Activated CD4-positive, CD25-positive, alpha-beta regulatory T cell treated with anti-CD3 and anti-CD28 coated beads, Interleukin-2, amount 50 U/mL, for 16 hours (primary cell): ENCODE measurements at regions not wholly inside any gene's neighbourhood (a gene's known extent, or its start where the extent isn't known, plus 50 kb on each side); places are given as distances from the start of the nearest gene placed in this dataset.
"Not testable (repeated sequence)": the region's sequence is repeated elsewhere in the genome, so short reads cannot be mapped to it uniquely, and the experiment has no call there.

Experiments
- DNase-seq: peaks from one replicate; pipeline ENCODE4 v3.0.0-alpha.2; 2020; ENCODE audit warnings: low read depth, low spot score

- DNase-seq, result no peak
Measured at GRCh38 chr6:140779341-140779740, 1353.4 kb upstream of the GJE1 start.

DNA sequence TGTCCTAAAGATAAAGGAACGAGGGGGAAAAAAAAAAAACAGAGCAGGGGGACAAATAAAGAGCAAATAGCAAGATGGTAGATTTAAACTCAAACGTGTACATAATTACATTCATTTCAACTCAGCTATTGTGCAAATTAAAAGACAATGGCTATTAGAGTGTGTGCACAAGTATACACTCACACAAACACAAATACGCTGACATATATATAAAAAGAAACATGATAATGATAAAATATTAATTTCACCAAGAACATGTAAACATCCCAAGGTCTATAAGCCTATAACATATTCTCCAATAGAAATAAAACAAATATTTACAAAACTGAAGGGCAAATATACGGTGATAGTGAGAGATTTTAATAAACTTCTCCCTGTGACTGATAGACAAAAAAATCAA, 1354.9 kb upstream of the GJE1 start:
- DNase-seq, result no peak

DNA sequence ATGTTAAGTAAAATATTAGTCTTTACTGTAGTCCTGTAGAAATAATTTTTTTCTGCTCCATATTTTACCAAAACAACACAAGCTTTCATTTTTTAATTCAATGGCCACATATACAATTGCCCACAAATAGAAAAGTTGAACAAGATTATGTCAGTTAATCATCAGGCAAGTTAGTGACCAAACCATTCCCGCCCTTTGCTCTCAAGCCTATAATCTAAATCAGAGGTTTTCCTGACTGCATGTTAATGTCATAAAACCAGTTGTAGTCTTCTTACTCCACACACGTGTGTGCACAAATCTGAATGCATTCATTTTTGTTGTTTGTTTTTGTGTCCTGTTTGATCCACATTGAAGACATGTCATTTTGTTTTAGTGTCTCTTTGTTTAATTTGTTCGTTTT, 1357.7 kb upstream of the GJE1 start:
- no peak for DNase-seq

DNA sequence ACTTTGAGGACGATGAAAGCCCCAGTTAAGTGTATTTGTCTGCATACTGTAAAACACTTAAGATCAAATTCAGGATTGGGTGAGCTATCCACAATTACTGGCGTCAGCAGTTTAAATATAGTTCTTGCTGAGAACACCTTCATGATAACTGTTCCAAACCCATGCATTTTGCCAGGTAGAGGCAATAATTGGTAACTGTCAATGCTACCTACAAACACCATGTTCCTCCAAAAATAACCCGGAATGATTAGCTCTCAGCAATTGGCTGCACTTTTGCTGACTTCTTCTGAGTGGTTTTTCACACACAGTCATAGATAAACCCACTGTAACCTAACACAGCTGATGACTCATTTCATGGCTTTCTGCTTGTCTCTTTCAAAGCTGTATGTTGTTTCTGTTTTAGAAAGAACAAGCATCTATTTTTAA, 1358.6 kb upstream of the GJE1 start:
- DNase-seq, result no peak

GRCh38 chr6:140773276-140773675, 1359.4 kb upstream of the GJE1 start:
- DNase-seq, result no peak

- DNase-seq, result no peak
Measured at GRCh38 chr6:140772576-140772975, 1360.1 kb upstream of the GJE1 start.

GRCh38 chr6:140768133-140768532, 1364.6 kb upstream of the GJE1 start:
- DNase-seq, result no peak

DNA sequence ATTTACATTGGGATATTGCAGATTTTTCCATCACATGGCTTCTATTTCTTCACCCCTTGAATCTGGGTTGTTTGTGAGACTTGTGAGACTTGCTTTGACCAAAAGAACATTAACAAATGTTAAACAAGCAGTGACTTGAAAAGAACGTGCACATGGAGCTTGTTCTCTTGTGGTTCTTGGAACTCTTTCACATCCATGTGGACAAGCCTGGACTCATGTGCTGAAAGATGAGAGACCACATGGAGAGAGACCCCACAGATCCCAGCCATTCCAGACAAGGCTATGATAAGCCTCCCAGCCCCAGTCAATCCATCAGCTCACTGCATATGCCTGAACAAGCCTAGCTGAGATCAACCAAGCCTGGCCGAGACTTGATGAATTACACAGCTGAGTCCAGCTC, 1365.7 kb upstream of the GJE1 start:
- no peak for DNase-seq

DNA sequence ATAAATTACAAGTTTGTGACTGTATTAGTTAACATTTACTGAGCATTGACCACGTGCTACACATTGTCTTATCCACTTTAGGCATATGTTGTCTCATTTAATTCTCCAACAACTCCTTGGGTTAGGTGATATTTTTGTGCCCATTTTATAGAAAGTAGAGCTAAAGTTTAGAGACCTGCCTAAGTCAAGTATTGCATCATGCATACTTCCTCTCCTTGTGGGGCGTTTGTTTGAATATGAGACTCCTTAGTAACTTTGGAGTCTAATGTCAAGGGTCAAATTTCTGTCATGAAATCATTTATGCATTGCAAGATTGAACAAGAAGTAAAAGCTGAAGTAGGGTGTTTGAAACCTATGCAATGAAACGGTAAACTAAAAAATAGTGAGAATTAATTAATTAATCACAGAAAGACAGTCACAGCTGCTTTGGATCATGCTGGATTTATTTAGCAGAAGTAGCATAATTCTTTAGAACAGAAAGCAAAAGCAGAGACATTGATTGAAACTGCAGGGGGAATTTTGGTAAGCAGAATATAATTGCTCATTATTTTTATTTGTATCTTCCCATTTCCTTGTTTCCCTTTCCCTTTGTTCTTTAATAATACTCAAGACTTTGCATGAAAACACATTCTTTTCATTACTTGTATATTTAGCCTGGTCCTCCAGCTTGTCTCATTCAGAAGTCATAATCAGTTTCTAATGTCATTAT, 1374.4 kb upstream of the GJE1 start:
- no peak for DNase-seq

DNA sequence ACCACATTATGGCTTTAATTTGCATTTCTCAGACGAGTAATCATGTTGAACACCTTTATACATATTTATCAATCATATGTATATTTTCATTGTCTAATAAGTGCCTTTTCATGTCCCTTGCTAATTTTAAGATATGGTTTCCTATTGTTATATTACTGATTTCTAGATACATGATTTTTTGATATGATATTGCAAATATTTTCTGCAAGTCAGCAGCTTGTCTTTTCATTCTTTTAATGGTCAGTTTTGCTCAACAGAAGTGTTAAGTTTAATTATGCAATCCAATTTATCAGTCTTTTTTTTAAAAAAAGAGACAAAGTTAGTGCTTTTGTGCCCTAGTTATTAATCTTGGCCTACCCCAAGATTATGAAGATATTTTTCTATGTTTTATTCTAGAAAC, 1377.8 kb upstream of the CITED2 start:
- no peak for DNase-seq

DNA sequence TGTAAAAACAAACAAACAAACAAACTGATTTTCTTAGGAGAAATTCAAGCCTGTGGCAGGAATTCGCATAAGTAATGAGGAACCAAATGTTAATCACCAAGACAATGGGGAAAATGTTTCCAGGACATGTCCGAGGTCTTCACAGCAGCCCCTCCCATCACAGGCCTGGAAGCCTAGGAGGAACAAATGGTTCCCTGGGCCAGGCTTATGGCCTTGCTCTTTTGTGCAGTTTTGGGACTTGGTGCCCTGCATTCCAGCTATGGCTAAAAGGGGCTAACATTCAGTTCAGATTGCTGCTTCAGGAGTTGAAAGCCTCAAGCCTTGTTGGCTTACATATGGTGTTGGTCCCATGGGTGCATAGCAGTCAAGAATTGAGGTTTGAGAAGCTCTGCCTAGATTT, 1372.7 kb upstream of the CITED2 start:
- DNase-seq, result no peak

- DNase-seq, result no peak
Measured at GRCh38 chr6:140744659-140745320, 1370.3 kb upstream of the CITED2 start.

DNA sequence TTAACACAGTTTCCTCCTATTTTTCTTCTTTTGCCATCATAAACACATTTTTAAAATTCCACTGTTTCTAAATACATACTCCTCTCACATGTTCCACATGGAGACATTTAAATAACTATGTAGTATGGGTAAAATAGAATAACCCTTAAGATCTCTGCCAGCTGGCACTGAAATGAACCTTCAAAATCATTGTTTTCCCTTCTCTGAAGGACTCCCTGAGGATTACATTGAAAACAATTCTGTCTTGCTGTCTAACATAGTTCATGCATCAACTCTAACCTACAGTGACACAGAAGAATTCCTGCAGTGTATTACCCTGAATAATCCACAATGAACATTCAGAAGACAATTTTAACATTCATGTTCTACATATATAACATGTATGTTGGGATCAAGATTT, 1361.8 kb upstream of the CITED2 start:
- DNase-seq, result no peak

- no peak for DNase-seq
Measured at GRCh38 chr6:140732991-140733390, 1358.5 kb upstream of the CITED2 start.

DNA sequence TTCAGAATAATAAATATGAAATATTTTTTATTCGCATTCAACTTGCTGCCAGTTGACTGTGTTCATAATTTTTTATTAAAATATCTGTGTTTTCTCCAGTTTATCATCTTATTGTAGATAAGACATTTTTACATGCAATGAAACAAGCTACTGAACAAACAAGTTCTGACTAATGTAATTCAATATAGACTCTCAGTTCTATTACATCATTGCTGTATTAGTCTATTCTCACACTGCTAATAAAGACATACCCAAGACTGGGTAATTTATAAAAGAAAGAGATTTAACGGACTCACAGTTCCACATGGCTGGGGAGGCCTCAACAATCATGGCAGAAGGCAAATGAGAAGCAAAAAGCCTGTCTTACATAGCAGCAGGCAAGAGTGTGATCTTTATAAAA, 1357.7 kb upstream of the CITED2 start:
- no peak for DNase-seq

GRCh38 chr6:140731741-140732140, 1357.3 kb upstream of the CITED2 start:
- DNase-seq, result no peak

- DNase-seq, result no peak
Measured at GRCh38 chr6:140729521-140729920, 1355.1 kb upstream of the CITED2 start.

DNA sequence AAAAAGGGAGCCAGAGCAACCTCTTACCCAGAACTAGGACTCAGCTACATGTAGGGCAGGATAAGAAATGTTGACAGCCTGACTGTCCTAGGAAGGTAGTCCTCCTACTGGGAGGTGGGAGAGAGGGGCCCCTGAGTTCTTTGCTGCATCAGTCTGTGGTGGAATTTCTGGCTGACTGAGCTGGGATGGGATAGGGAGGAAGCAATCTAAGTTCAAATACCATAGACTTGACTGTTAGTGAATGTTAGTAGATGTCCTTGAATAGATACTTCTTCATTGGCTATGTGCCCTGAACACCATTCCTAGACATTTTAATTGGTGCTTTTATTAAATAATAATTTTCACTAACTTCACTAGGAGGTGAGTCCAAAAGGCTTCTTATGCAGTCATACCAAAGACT, 1343.6 kb upstream of the CITED2 start:
- DNase-seq, result no peak

DNA sequence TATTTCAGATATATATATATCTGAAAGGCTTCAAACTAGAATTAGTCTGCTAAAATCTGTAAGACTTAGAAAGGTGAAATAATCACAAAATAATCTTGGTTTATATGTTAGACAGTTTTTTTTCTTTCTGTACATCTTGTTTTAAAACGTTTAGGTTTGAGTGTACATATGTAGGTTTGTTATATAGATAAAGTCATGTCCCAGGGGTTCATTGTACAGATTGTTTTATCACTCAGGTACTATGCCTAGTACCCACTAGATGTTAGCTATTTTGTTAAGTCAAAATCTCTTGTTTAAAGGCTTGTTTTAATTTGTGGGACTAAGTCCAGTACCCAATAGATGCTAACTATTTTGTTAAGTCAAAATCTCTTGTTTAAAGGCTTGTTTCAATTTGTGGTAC, 1339.0 kb upstream of the CITED2 start:
- DNase-seq, result no peak

GRCh38 chr6:140711019-140711613, 1336.7 kb upstream of the CITED2 start:
- DNase-seq, result no peak

DNA sequence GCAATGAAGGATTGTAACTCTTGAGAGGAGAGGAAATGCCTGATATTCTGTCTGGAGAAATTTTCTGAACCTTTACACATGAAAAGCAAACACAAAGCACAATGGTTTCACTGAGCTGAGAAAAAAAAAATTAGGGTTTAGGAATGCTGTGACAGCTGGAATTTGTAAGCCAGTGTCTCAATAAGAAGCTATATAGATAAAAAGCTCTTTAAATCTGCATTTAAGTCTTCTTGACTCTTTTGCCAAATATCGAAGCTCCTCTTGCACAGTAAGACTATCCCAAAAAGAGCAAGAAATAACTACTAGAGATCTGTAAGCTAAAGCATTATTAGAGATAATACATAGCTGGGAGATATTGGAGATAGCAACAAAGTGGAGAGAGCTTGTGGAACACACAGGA, 1334.0 kb upstream of the CITED2 start:
- no peak for DNase-seq

DNA sequence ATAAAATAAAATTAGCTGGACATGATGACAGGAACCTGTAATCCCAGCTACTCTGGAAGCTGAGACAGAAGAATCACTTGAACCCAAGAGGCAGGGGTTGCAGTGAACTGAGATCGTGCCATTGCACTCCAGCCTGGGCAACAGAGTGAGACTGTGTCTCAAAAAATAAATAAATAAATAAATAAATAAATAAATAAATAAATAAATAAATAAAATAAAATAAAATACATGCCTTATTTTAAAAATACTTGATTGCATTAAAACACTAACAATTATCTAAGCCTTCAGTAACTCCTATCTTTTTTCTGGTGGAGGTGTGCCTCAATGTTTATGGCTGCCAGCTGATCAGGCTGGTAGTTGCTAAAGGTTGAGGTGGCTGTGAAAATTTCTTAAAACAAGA, 1329.6 kb upstream of the CITED2 start:
- not testable (repeated sequence) for DNase-seq

GRCh38 chr6:140697585-140697984, 1323.1 kb upstream of the CITED2 start:
- no peak for DNase-seq
